Endothelial cell of umbilical vein (primary cell): ENCODE measurements at regions not wholly inside any gene's neighbourhood (a gene's known extent, or its start where the extent isn't known, plus 50 kb on each side); places are given as distances from the start of the nearest gene placed in this dataset.

Source experiments
- CTCF ChIP-seq, 2 donors: IDR thresholded peaks; 1 replicate in 1 of 2; 2 replicates in 1 of 2; pipeline ENCODE4 v1.5.1; 2011; ENCODE audit warnings: low read length in 2 of 2, mild to moderate bottlenecking in 2 of 2, moderate library complexity in 2 of 2, control low read depth in 1 of 2, inconsistent platforms in 1 of 2, low read depth in 1 of 2; ENCODE audit not compliant: insufficient read depth in 1 of 2; ENCODE audit errors: extremely low read depth in 1 of 2
- JUN ChIP-seq: IDR thresholded peaks from 2 replicates; pipeline ENCODE4 v1.6.1; 2011; ENCODE audit warnings: borderline replicate concordance, low read depth; ENCODE audit not compliant: insufficient read length, insufficient read depth
- MYC ChIP-seq: IDR thresholded peaks from one replicate; pipeline ENCODE4 v1.6.1; 2011; ENCODE audit warnings: mild to moderate bottlenecking, low read depth, low read length
- POLR2A ChIP-seq: IDR thresholded peaks from 2 replicates; pipeline ENCODE4 v1.6.1; 2012; ENCODE audit warnings: low read depth, mild to moderate bottlenecking, control low read depth, low read length
- TF ChIP-seq, protein P1 (sequence below): IDR thresholded peaks from 2 replicates; pipeline ENCODE4 v1.6.1; 2011; ENCODE audit not compliant: insufficient read depth, insufficient read length

DNA sequence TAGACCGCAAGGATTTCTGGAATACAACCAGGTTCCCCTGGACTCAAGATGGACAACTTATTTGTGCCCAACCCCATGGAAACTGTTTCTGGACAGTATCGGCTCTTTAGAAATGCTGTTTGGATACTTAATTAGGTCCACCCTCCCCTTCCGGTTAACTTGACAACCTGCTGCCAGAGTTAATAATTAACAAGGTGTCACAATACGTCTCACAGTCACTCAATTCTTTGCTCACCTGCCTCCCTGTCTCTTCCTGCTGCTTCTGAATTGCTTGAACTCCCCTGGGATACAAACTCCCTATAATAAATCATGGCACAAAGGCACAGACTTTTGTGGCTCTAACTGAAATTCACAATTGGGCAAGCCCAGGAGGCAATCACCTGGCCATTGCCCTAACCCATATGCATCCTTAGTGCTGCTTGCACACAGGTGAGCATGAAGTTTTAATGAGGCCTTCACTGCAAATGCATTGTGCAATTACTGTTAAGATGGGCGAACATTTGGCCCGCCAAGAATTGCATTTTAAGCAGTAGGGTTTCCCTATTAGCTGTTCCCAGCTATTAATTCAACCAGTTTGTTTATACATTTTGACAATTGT, 504.4 kb upstream of the NOX3 start:
- TF ChIP-seq CTCF (IDR thresholded peaks at IDR 0.05; ENCODE audit: extremely low read depth in 1 of 2, insufficient read depth in 1 of 2, low read depth in 1 of 2, low read length in 2 of 2) (no peak), POLR2A (no peak), JUN (no peak), MYC (no peak)
- TF ChIP-seq, protein P1, sequence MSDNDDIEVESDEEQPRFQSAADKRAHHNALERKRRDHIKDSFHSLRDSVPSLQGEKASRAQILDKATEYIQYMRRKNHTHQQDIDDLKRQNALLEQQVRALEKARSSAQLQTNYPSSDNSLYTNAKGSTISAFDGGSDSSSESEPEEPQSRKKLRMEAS: no peak
